ENCODE measurements at regions not wholly inside any gene's neighbourhood (a gene's known extent, or its start where the extent isn't known, plus 50 kb on each side); places are given as distances from the start of the nearest gene placed in this dataset.

DNA sequence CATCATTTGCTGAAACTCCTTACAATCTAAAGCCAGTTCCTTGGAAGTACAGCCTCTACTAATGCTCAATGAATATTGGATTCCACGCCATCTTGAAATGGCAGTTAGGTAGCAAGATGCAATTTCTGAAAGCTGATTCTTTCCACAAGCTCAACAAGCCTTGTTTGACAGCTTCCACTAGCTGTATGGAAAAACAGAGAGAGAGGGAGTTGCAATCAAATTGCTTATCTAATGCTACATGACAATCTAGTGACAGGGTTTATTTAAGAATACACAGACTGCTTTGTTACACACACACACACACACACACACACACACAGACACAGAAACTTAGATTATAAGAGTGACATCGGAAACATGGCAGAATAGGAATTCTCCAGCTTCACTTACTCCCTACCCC is 288.4 kb upstream of the DEPDC1 start:
- Histone ChIP-seq H3K9ac (ENCODE audit: low read length) (no peak overlapping the region), H3K9me3 (ENCODE audit: low read length) (no peaks in the 10 kb centered on the region), H3K4me2 (ENCODE audit: low read length) (no peak overlapping the region), H3K79me2 (replicated peaks; ENCODE audit: insufficient read depth, low read length) (no peaks in the 10 kb centered on the region), H4K20me1 (ENCODE audit: insufficient read depth) (no peaks in the 10 kb centered on the region), H3F3A (ENCODE audit: insufficient read depth, low read length, poor library complexity, severe bottlenecking) (no peaks in the 10 kb centered on the region), H3K9me2 (ENCODE audit: insufficient read depth, low read length) (no peaks in the 10 kb centered on the region), H3K4me3 (ENCODE audit: low read length) (no peak overlapping the region), H2AFZ (ENCODE audit: low read depth, low read length) (no peak overlapping the region), H3K27ac (ENCODE audit: low read length) (no peak overlapping the region), H3K36me3 (ENCODE audit: insufficient read depth, low read length) (no peaks in the 10 kb centered on the region), H3K27me3 (ENCODE audit: insufficient read depth, low read depth, low read length) (no peaks in the 10 kb centered on the region)
- TF ChIP-seq TAF1 (IDR thresholded peaks at IDR 0.05; ENCODE audit: low read depth) = no peak
- no peak for TF ChIP-seq RAD21 (conservative IDR thresholded peaks at IDR 0.05)
- peak; percentile 23 for TF ChIP-seq SMC3 (conservative IDR thresholded peaks at IDR 0.05; ENCODE audit: poor library complexity)
- peak; percentile 67 for TF ChIP-seq POLR2AphosphoS5 (IDR thresholded peaks at IDR 0.05)
- TF ChIP-seq, protein P1, sequence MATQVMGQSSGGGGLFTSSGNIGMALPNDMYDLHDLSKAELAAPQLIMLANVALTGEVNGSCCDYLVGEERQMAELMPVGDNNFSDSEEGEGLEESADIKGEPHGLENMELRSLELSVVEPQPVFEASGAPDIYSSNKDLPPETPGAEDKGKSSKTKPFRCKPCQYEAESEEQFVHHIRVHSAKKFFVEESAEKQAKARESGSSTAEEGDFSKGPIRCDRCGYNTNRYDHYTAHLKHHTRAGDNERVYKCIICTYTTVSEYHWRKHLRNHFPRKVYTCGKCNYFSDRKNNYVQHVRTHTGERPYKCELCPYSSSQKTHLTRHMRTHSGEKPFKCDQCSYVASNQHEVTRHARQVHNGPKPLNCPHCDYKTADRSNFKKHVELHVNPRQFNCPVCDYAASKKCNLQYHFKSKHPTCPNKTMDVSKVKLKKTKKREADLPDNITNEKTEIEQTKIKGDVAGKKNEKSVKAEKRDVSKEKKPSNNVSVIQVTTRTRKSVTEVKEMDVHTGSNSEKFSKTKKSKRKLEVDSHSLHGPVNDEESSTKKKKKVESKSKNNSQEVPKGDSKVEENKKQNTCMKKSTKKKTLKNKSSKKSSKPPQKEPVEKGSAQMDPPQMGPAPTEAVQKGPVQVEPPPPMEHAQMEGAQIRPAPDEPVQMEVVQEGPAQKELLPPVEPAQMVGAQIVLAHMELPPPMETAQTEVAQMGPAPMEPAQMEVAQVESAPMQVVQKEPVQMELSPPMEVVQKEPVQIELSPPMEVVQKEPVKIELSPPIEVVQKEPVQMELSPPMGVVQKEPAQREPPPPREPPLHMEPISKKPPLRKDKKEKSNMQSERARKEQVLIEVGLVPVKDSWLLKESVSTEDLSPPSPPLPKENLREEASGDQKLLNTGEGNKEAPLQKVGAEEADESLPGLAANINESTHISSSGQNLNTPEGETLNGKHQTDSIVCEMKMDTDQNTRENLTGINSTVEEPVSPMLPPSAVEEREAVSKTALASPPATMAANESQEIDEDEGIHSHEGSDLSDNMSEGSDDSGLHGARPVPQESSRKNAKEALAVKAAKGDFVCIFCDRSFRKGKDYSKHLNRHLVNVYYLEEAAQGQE (IDR thresholded peaks at IDR 0.05; ENCODE audit: borderline replicate concordance) = peak; percentile 66
- peak; percentile 76 for TF ChIP-seq EP300 (conservative IDR thresholded peaks at IDR 0.05; ENCODE audit: poor library complexity, severe bottlenecking)

GRCh38 chr1:68788762-68789161 is 291.9 kb upstream of the DEPDC1 start:
- H3F3A ChIP-seq (ENCODE audit: insufficient read depth, low read length, poor library complexity, severe bottlenecking) = no peaks in the 10 kb centered on the region
- H3K4me3 ChIP-seq (ENCODE audit: low read length) = no peak overlapping the region
- H3K27ac ChIP-seq (ENCODE audit: low read length) = no peak overlapping the region
- no peak overlapping the region for H3K9ac ChIP-seq (ENCODE audit: low read length)
- H2AFZ ChIP-seq (ENCODE audit: low read depth, low read length) = no peak overlapping the region
- no peaks in the 10 kb centered on the region for H4K20me1 ChIP-seq (ENCODE audit: insufficient read depth)
- no peaks in the 10 kb centered on the region for H3K9me3 ChIP-seq (ENCODE audit: low read length)
- H3K27me3 ChIP-seq (ENCODE audit: insufficient read depth, low read depth, low read length) = no peaks in the 10 kb centered on the region
- H3K79me2 ChIP-seq (replicated peaks; ENCODE audit: insufficient read depth, low read length) = no peaks in the 10 kb centered on the region
- no peaks in the 10 kb centered on the region for H3K9me2 ChIP-seq (ENCODE audit: insufficient read depth, low read length)
- TF ChIP-seq EP300 (conservative IDR thresholded peaks at IDR 0.05; ENCODE audit: poor library complexity, severe bottlenecking) (no peak), RAD21 (conservative IDR thresholded peaks at IDR 0.05) (no peak)
- TF ChIP-seq, protein P2, sequence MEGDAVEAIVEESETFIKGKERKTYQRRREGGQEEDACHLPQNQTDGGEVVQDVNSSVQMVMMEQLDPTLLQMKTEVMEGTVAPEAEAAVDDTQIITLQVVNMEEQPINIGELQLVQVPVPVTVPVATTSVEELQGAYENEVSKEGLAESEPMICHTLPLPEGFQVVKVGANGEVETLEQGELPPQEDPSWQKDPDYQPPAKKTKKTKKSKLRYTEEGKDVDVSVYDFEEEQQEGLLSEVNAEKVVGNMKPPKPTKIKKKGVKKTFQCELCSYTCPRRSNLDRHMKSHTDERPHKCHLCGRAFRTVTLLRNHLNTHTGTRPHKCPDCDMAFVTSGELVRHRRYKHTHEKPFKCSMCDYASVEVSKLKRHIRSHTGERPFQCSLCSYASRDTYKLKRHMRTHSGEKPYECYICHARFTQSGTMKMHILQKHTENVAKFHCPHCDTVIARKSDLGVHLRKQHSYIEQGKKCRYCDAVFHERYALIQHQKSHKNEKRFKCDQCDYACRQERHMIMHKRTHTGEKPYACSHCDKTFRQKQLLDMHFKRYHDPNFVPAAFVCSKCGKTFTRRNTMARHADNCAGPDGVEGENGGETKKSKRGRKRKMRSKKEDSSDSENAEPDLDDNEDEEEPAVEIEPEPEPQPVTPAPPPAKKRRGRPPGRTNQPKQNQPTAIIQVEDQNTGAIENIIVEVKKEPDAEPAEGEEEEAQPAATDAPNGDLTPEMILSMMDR (IDR thresholded peaks at IDR 0.05; ENCODE audit: poor library complexity, severe bottlenecking) = no peak
- H3K4me2 ChIP-seq (ENCODE audit: low read length) = no peak overlapping the region
- H3K36me3 ChIP-seq (ENCODE audit: insufficient read depth, low read length) = no peaks in the 10 kb centered on the region

GRCh38 chr1:68791800-68792199 is 294.9 kb upstream of the DEPDC1 start:
- Histone ChIP-seq H3K4me2 (ENCODE audit: low read length) (no peak overlapping the region), H3K27ac (ENCODE audit: low read length) (no peak overlapping the region), H3K27me3 (ENCODE audit: insufficient read depth, low read depth, low read length) (no peaks in the 10 kb centered on the region), H3K36me3 (ENCODE audit: insufficient read depth, low read length) (no peaks in the 10 kb centered on the region), H3K9ac (ENCODE audit: low read length) (no peak overlapping the region), H3K79me2 (replicated peaks; ENCODE audit: insufficient read depth, low read length) (no peaks in the 10 kb centered on the region), H3K4me3 (ENCODE audit: low read length) (no peak overlapping the region), H4K20me1 (ENCODE audit: insufficient read depth) (no peaks in the 10 kb centered on the region), H3K9me2 (ENCODE audit: insufficient read depth, low read length) (no peaks in the 10 kb centered on the region), H3K9me3 (ENCODE audit: low read length) (no peaks in the 10 kb centered on the region), H3F3A (ENCODE audit: insufficient read depth, low read length, poor library complexity, severe bottlenecking) (no peaks in the 10 kb centered on the region), H2AFZ (ENCODE audit: low read depth, low read length) (no peak overlapping the region)
- TF ChIP-seq TAF1 (IDR thresholded peaks at IDR 0.05; ENCODE audit: low read depth) (no peak), SMC3 (conservative IDR thresholded peaks at IDR 0.05; ENCODE audit: poor library complexity) (no peak), EZH2 (IDR thresholded peaks at IDR 0.05; ENCODE audit: borderline replicate concordance, insufficient read depth, low read length, poor library complexity, severe bottlenecking) (no peak), EP300 (conservative IDR thresholded peaks at IDR 0.05; ENCODE audit: poor library complexity, severe bottlenecking) (no peak), RAD21 (conservative IDR thresholded peaks at IDR 0.05) (no peak), MXI1 (conservative IDR thresholded peaks at IDR 0.05; ENCODE audit: poor library complexity, severe bottlenecking) (no peak), POLR2AphosphoS5 (IDR thresholded peaks at IDR 0.05) (no peak)
- TF ChIP-seq, protein P2 (IDR thresholded peaks at IDR 0.05; ENCODE audit: poor library complexity, severe bottlenecking) = no peak
- TF ChIP-seq, protein P1 (IDR thresholded peaks at IDR 0.05; ENCODE audit: borderline replicate concordance) = no peak
